H9 (cell line): ENCODE measurements at regions not wholly inside any gene's neighbourhood (a gene's known extent, or its start where the extent isn't known, plus 50 kb on each side); places are given as distances from the start of the nearest gene placed in this dataset.

Source experiments
- DNase-seq: peaks from one replicate; pipeline ENCODE4 v3.0.0-alpha.2; 2017
- H2AFZ ChIP-seq: one replicate; pipeline ENCODE4 v1.6.1; 2013; ENCODE audit warnings: mild to moderate bottlenecking, low read length, control low read depth, moderate library complexity
- H2AK5ac ChIP-seq: 2 replicates; pipeline ENCODE4 v1.6.1; 2013; ENCODE audit warnings: low read length, control low read depth, mixed read lengths; ENCODE audit not compliant: insufficient read length
- H2BK120ac ChIP-seq: one replicate; pipeline ENCODE4 v1.6.1; 2013; ENCODE audit warnings: low read depth, mild to moderate bottlenecking, low read length, control low read depth, inconsistent platforms; ENCODE audit not compliant: poor library complexity, severe bottlenecking
- H2BK12ac ChIP-seq: 2 replicates; pipeline ENCODE4 v1.6.1; 2013; ENCODE audit warnings: low read length, control low read depth, mixed read lengths, low read depth; ENCODE audit not compliant: insufficient read length
- H2BK15ac ChIP-seq: 2 replicates; pipeline ENCODE4 v1.6.1; 2013; ENCODE audit warnings: low read depth, low read length, control low read depth
- H2BK20ac ChIP-seq: one replicate; pipeline ENCODE4 v1.6.1; 2013; ENCODE audit warnings: low read depth, mild to moderate bottlenecking, low read length, control low read depth, inconsistent platforms; ENCODE audit not compliant: poor library complexity, severe bottlenecking
- H2BK5ac ChIP-seq: 2 replicates; pipeline ENCODE4 v1.6.1; 2013; ENCODE audit warnings: low read length, control low read depth, mixed read lengths; ENCODE audit not compliant: insufficient read length
- H3K14ac ChIP-seq: 2 replicates; pipeline ENCODE4 v1.6.1; 2013; ENCODE audit warnings: low read length, control low read depth; ENCODE audit not compliant: insufficient read depth
- H3K18ac ChIP-seq: 2 replicates; pipeline ENCODE4 v1.6.1; 2013; ENCODE audit warnings: low read depth, mild to moderate bottlenecking, mixed read lengths, low read length, control low read depth; ENCODE audit not compliant: insufficient read length
- H3K23ac ChIP-seq: 2 replicates; pipeline ENCODE4 v1.6.1; 2013; ENCODE audit warnings: low read length, control low read depth, mixed read lengths, low read depth; ENCODE audit not compliant: insufficient read length
- H3K23me2 ChIP-seq: 2 replicates; pipeline ENCODE4 v1.6.1; 2013; ENCODE audit warnings: low read depth, mild to moderate bottlenecking, mixed read lengths, low read length, control low read depth; ENCODE audit not compliant: insufficient read length, poor library complexity, severe bottlenecking
- H3K27ac ChIP-seq: 2 replicates; pipeline ENCODE4 v1.5.1; 2013; ENCODE audit warnings: low read length, control low read depth, mixed read lengths, low read depth; ENCODE audit not compliant: insufficient read length
- H3K27me3 ChIP-seq: 2 replicates; pipeline ENCODE4 v1.6.1; 2013; ENCODE audit warnings: low read length, control low read depth, inconsistent platforms; ENCODE audit not compliant: insufficient read depth
- H3K4ac ChIP-seq: 2 replicates; pipeline ENCODE4 v1.6.1; 2013; ENCODE audit warnings: low read depth, mild to moderate bottlenecking, control low read depth, inconsistent platforms, low read length, moderate library complexity
- H3K4me1 ChIP-seq: 2 replicates; pipeline ENCODE4 v1.6.1; 2013; ENCODE audit warnings: low read length, control low read depth, inconsistent platforms; ENCODE audit not compliant: insufficient read depth
- H3K4me2 ChIP-seq: 2 replicates; pipeline ENCODE4 v1.6.1; 2013; ENCODE audit warnings: low read length, control low read depth, mixed read lengths; ENCODE audit not compliant: insufficient read length, insufficient read depth
- H3K56ac ChIP-seq: 2 replicates; pipeline ENCODE4 v1.6.1; 2013; ENCODE audit warnings: low read depth, mild to moderate bottlenecking, mixed read lengths, low read length, control low read depth; ENCODE audit not compliant: insufficient read length
- H3K79me1 ChIP-seq: 2 replicates; pipeline ENCODE4 v1.6.1; 2013; ENCODE audit warnings: low read depth, mild to moderate bottlenecking, moderate library complexity, low read length, control low read depth, inconsistent platforms; ENCODE audit not compliant: insufficient read depth, poor library complexity, severe bottlenecking
- H3K79me2 ChIP-seq: 2 replicates; pipeline ENCODE4 v1.6.1; 2013; ENCODE audit warnings: low read length, control low read depth, inconsistent platforms; ENCODE audit not compliant: insufficient read depth
- H3K9ac ChIP-seq: 2 replicates; pipeline ENCODE4 v1.6.1; 2013; ENCODE audit warnings: low read length, control low read depth, mixed read lengths; ENCODE audit not compliant: insufficient read length; ENCODE audit errors: extremely low read depth
- H3K9me3 ChIP-seq: one replicate; pipeline ENCODE4 v1.6.1; 2013; ENCODE audit warnings: low read depth, low read length, inconsistent platforms; ENCODE audit not compliant: control insufficient read depth
- H3T11ph ChIP-seq: one replicate; pipeline ENCODE4 v1.6.1; 2013; ENCODE audit warnings: mild to moderate bottlenecking, low read length, control low read depth, inconsistent platforms
- H4K20me1 ChIP-seq: one replicate; pipeline ENCODE4 v1.6.1; 2013; ENCODE audit not compliant: control insufficient read depth, insufficient read length, insufficient read depth
- H4K5ac ChIP-seq: 2 replicates; pipeline ENCODE4 v1.6.1; 2013; ENCODE audit warnings: low read depth, mild to moderate bottlenecking, mixed read lengths, low read length, control low read depth; ENCODE audit not compliant: insufficient read length
- H4K8ac ChIP-seq: replicated peaks from 2 replicates; pipeline ENCODE4 v1.6.1; 2013; ENCODE audit warnings: low read length, control low read depth, mixed read lengths, low read depth; ENCODE audit not compliant: insufficient read length
- H4K91ac ChIP-seq: 2 replicates; pipeline ENCODE4 v1.6.1; 2013; ENCODE audit warnings: low read depth, mild to moderate bottlenecking, moderate library complexity, mixed read lengths, low read length, control low read depth; ENCODE audit not compliant: insufficient read length
- H3K27ac Mint-ChIP-seq, 3 experiments: 2 replicates in 2 of 3; 3 replicates in 1 of 3; pipeline ENCODE4 v1.8.0; 2020 to 2021; ENCODE audit warnings: mixed read lengths in 3 of 3, mild to moderate bottlenecking in 1 of 3, moderate library complexity in 1 of 3
- H3K27me3 Mint-ChIP-seq: 2 replicates; pipeline ENCODE4 v1.8.0; 2021; ENCODE audit warnings: low read depth, mild to moderate bottlenecking, moderate library complexity, mixed read lengths
- H3K36me3 Mint-ChIP-seq, 3 experiments: 2 replicates in 2 of 3; 3 replicates in 1 of 3; pipeline ENCODE4 v1.8.0; 2020 to 2021; ENCODE audit warnings: low read depth in 3 of 3, mixed read lengths in 3 of 3; ENCODE audit not compliant: insufficient read depth in 1 of 3
- H3K4me1 Mint-ChIP-seq, 2 experiments: 2 replicates each; pipeline ENCODE4 v1.8.0; 2020; ENCODE audit warnings: mixed read lengths in 2 of 2
- H3K4me3 Mint-ChIP-seq, 2 experiments: 2 replicates in 1 of 2; 3 replicates in 1 of 2; pipeline ENCODE4 v1.8.0; 2020 to 2021; ENCODE audit warnings: mild to moderate bottlenecking in 2 of 2, mixed read lengths in 2 of 2, moderate library complexity in 1 of 2
- H3K9me3 Mint-ChIP-seq, 2 experiments: 2 replicates in 1 of 2; 3 replicates in 1 of 2; pipeline ENCODE4 v1.8.0; 2020; ENCODE audit warnings: mild to moderate bottlenecking in 2 of 2, mixed read lengths in 2 of 2, moderate library complexity in 1 of 2
- WGBS: extraction: QIAGEN DNeasy Blood & Tissue Kit; methylation state at CpG from one replicate; pipeline ENCODE4 v1.1.7; 2013; ENCODE audit warnings: missing lambda C conversion rate, low lambda C conversion rate, mixed read lengths; ENCODE audit not compliant: insufficient read length; ENCODE audit errors: extremely low coverage; 5-methylcytosine and 5-hydroxymethylcytosine counted together
- TF ChIP-seq, protein P1 (sequence below): fragments of 200-600 bp; sonication (generic); conservative IDR thresholded peaks from 3 replicates; pipeline ENCODE4 v1.8.0; 2021; ENCODE audit warnings: antibody characterized with exemption, mild to moderate bottlenecking

GRCh38 chr12:67816269-67816668, 167.7 kb downstream of the DYRK2 start:
- H2BK12ac ChIP-seq, result no peak overlapping the region
- H3K9ac ChIP-seq, result no peak overlapping the region
- no peak overlapping the region for H3K56ac ChIP-seq
- H2BK20ac ChIP-seq, result no peak overlapping the region
- no CpG with 5 or more reads among the region's 2 CpGs for WGBS
- H3K36me3 Mint-ChIP-seq, result peaks cover 0 to 27% (median 6%) of the 10 kb centered on the region in 3 experiments
- no peak overlapping the region for H3K23ac ChIP-seq
- no peaks in the 10 kb centered on the region for H3K79me2 ChIP-seq
- no peak overlapping the region for H3K14ac ChIP-seq
- H3K4me2 ChIP-seq, result no peak overlapping the region
- H2BK120ac ChIP-seq, result no peak overlapping the region
- H3T11ph ChIP-seq, result no peak overlapping the region
- TF ChIP-seq, protein P1, sequence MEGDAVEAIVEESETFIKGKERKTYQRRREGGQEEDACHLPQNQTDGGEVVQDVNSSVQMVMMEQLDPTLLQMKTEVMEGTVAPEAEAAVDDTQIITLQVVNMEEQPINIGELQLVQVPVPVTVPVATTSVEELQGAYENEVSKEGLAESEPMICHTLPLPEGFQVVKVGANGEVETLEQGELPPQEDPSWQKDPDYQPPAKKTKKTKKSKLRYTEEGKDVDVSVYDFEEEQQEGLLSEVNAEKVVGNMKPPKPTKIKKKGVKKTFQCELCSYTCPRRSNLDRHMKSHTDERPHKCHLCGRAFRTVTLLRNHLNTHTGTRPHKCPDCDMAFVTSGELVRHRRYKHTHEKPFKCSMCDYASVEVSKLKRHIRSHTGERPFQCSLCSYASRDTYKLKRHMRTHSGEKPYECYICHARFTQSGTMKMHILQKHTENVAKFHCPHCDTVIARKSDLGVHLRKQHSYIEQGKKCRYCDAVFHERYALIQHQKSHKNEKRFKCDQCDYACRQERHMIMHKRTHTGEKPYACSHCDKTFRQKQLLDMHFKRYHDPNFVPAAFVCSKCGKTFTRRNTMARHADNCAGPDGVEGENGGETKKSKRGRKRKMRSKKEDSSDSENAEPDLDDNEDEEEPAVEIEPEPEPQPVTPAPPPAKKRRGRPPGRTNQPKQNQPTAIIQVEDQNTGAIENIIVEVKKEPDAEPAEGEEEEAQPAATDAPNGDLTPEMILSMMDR, result no peak
- H3K27me3 Mint-ChIP-seq, result no peaks in the 10 kb centered on the region
- no peaks in the 10 kb centered on the region for H3K4me1 Mint-ChIP-seq
- H3K18ac ChIP-seq, result no peak overlapping the region
- DNase-seq, result no peak
- no peak overlapping the region for H4K91ac ChIP-seq
- no peak overlapping the region for H2AK5ac ChIP-seq
- no peak overlapping the region for H2AFZ ChIP-seq
- H3K27ac ChIP-seq, result no peak overlapping the region
- H3K9me3 ChIP-seq, result no peaks in the 10 kb centered on the region
- peaks cover 25 to 28% of the 10 kb centered on the region in 2 experiments for H3K9me3 Mint-ChIP-seq
- H2BK5ac ChIP-seq, result no peak overlapping the region
- no peak overlapping the region for H3K4ac ChIP-seq
- no peak overlapping the region for H3K27ac Mint-ChIP-seq
- H3K23me2 ChIP-seq, result no peaks in the 10 kb centered on the region
- no peak overlapping the region for H2BK15ac ChIP-seq
- H3K4me1 ChIP-seq, result no peaks in the 10 kb centered on the region
- no peak overlapping the region for H3K4me3 Mint-ChIP-seq
- no peak overlapping the region for H4K5ac ChIP-seq
- no peaks in the 10 kb centered on the region for H3K79me1 ChIP-seq
- H4K8ac ChIP-seq, result no peak overlapping the region
- no peaks in the 10 kb centered on the region for H3K27me3 ChIP-seq
- no peaks in the 10 kb centered on the region for H4K20me1 ChIP-seq
